CD14-positive monocyte (primary cell): ENCODE measurements at regions not wholly inside any gene's neighbourhood (a gene's known extent, or its start where the extent isn't known, plus 50 kb on each side); places are given as distances from the start of the nearest gene placed in this dataset.

ENCODE experiments used
- DNase-seq, 3 donors: peaks; one replicate each; pipeline ENCODE4 v3.0.0-alpha.2; 2011 to 2022
- H2AFZ ChIP-seq: 2 replicates; pipeline ENCODE4 v1.6.0; 2012; ENCODE audit warnings: mild to moderate bottlenecking, low read depth, low read length, inconsistent platforms; ENCODE audit not compliant: insufficient read depth, poor library complexity, severe bottlenecking
- H3K27ac ChIP-seq, 2 donors: 1 replicate in 1 of 2; 2 replicates in 1 of 2; pipeline ENCODE4 v1.5.1; 2012 to 2013; ENCODE audit warnings: low read length in 2 of 2, control low read depth in 1 of 2, inconsistent platforms in 1 of 2, low read depth in 1 of 2, mild to moderate bottlenecking in 1 of 2
- H3K27me3 ChIP-seq, 2 donors: one replicate each; pipeline versions ENCODE4 v1.6.0 to v1.6.1; 2011 to 2013; ENCODE audit warnings: low read length in 2 of 2; ENCODE audit not compliant: control insufficient read depth in 2 of 2, insufficient read depth in 2 of 2
- H3K36me3 ChIP-seq, 2 donors: replicated peaks in 1 of 2; 1 replicate in 1 of 2; 2 replicates in 1 of 2; pipeline versions ENCODE4 v1.5.1 to v1.6.1; 2012 to 2013; ENCODE audit warnings: low read length in 2 of 2, control low read depth in 1 of 2, inconsistent platforms in 1 of 2, mild to moderate bottlenecking in 1 of 2; ENCODE audit not compliant: insufficient read depth in 2 of 2, control insufficient read depth in 1 of 2
- H3K4me1 ChIP-seq, 2 donors: 1 replicate in 1 of 2; 2 replicates in 1 of 2; pipeline versions ENCODE4 v1.5.1 to v1.6.1; 2012 to 2013; ENCODE audit warnings: low read length in 2 of 2, control low read depth in 1 of 2, inconsistent platforms in 1 of 2, mild to moderate bottlenecking in 1 of 2, moderate library complexity in 1 of 2; ENCODE audit not compliant: insufficient read depth in 2 of 2, control insufficient read depth in 1 of 2
- H3K4me2 ChIP-seq: replicated peaks from 2 replicates; pipeline ENCODE3; 2012; ENCODE audit warnings: low read length, moderate library complexity, mild to moderate bottlenecking; ENCODE audit not compliant: poor library complexity, severe bottlenecking; ENCODE audit errors: extremely low read depth
- H3K4me3 ChIP-seq, 3 experiments: fragments of 200-600 bp in 1 of 3; sonication (generic) in 1 of 3; replicated peaks in 1 of 3; 1 replicate in 2 of 3; 2 replicates in 1 of 3; pipeline ENCODE4 v1.5.1; 2011 to 2013; ENCODE audit warnings: low read length in 3 of 3, mild to moderate bottlenecking in 3 of 3, control low read depth in 2 of 3, low read depth in 2 of 3, inconsistent platforms in 1 of 3, moderate library complexity in 1 of 3
- H3K79me2 ChIP-seq: 2 replicates; pipeline ENCODE4 v1.6.0; 2012; ENCODE audit warnings: mild to moderate bottlenecking, control low read depth, inconsistent platforms, low read length, moderate library complexity; ENCODE audit not compliant: insufficient read depth
- H3K9ac ChIP-seq: 2 replicates; pipeline ENCODE4 v1.6.0; 2017; ENCODE audit warnings: low read length, mild to moderate bottlenecking; ENCODE audit not compliant: insufficient read depth, poor library complexity, severe bottlenecking
- H3K9me3 ChIP-seq, 2 donors: replicated peaks in 1 of 2; 1 replicate in 1 of 2; 2 replicates in 1 of 2; pipeline versions ENCODE4 v1.5.1 to v1.6.1; 2012 to 2013; ENCODE audit warnings: low read length in 2 of 2, control low read depth in 1 of 2; ENCODE audit not compliant: control insufficient read depth in 1 of 2, insufficient read depth in 1 of 2
- H4K20me1 ChIP-seq: 2 replicates; pipeline ENCODE4 v1.6.0; 2012; ENCODE audit warnings: mild to moderate bottlenecking, low read length, control low read depth, moderate library complexity; ENCODE audit not compliant: insufficient read depth
- H3K27ac Mint-ChIP-seq, 7 donors: one replicate each; pipeline ENCODE4 v1.8.0; 2020; ENCODE audit warnings: mild to moderate bottlenecking in 7 of 7, mixed read lengths in 7 of 7, moderate library complexity in 6 of 7, inconsistent platforms in 2 of 7
- H3K27me3 Mint-ChIP-seq, 3 donors: one replicate each; pipeline ENCODE4 v1.8.0; 2021 to 2022; ENCODE audit warnings: low read depth in 3 of 3, mild to moderate bottlenecking in 3 of 3, mixed read lengths in 3 of 3, moderate library complexity in 3 of 3, inconsistent platforms in 1 of 3
- H3K36me3 Mint-ChIP-seq, 2 donors: one replicate each; pipeline ENCODE4 v1.8.0; 2020; ENCODE audit warnings: mixed read lengths in 2 of 2, inconsistent platforms in 1 of 2, mild to moderate bottlenecking in 1 of 2
- H3K4me1 Mint-ChIP-seq: one replicate; pipeline ENCODE4 v1.8.0; 2020; ENCODE audit warnings: mild to moderate bottlenecking, mixed read lengths
- H3K4me3 Mint-ChIP-seq, 2 donors: one replicate each; pipeline ENCODE4 v1.8.0; 2020; ENCODE audit warnings: mild to moderate bottlenecking in 2 of 2, mixed read lengths in 2 of 2, moderate library complexity in 1 of 2
- H3K9me3 Mint-ChIP-seq, 7 donors: one replicate each; pipeline ENCODE4 v1.8.0; 2020 to 2022; ENCODE audit warnings: mixed read lengths in 7 of 7, mild to moderate bottlenecking in 6 of 7, moderate library complexity in 6 of 7, inconsistent platforms in 2 of 7
- WGBS: methylation state at CpG from one replicate; pipeline ENCODE4 v1.1.5; 2013; ENCODE audit warnings: missing lambda C conversion rate; ENCODE audit not compliant: insufficient coverage; 5-methylcytosine and 5-hydroxymethylcytosine counted together
- intact Hi-C, 2 donors: fragments of 100-400 bp; cut with micrococcal nuclease; formaldehyde crosslinking; loops; one replicate each; pipeline versions ENCODE4 v1.15.0 to v1.15.1; 2023
- TF ChIP-seq, protein P1 (sequence below): fragments of 200-600 bp; IDR thresholded peaks from one replicate; pipeline ENCODE4 v1.8.0; 2022; ENCODE audit warnings: antibody characterized with exemption, mild to moderate bottlenecking

- Histone ChIP-seq H3K4me3 (no peak overlapping the region), H3K79me2 (no peaks in the 10 kb centered on the region), H3K9me3 (no peaks in the 10 kb centered on the region), H2AFZ (no peak overlapping the region), H3K27me3 (no peaks in the 10 kb centered on the region), H3K4me2 (no peak overlapping the region), H3K4me1 (no peaks in the 10 kb centered on the region), H3K9ac (no peak overlapping the region), H4K20me1 (no peaks in the 10 kb centered on the region), H3K36me3 (no peaks in the 10 kb centered on the region), H3K27ac (no peak overlapping the region)
- no peaks in the 10 kb centered on the region for H3K4me1 Mint-ChIP-seq
- WGBS, result 94% methylated on average over 6 of the region's 9 CpGs
- H3K36me3 Mint-ChIP-seq, result no peaks in the 10 kb centered on the region
- no peak overlapping the region for H3K27ac Mint-ChIP-seq
- no peak overlapping the region for H3K4me3 Mint-ChIP-seq
- H3K9me3 Mint-ChIP-seq, result peaks cover 0 to 3% (median 0%) of the 10 kb centered on the region in 7 donors
- TF ChIP-seq, protein P1, sequence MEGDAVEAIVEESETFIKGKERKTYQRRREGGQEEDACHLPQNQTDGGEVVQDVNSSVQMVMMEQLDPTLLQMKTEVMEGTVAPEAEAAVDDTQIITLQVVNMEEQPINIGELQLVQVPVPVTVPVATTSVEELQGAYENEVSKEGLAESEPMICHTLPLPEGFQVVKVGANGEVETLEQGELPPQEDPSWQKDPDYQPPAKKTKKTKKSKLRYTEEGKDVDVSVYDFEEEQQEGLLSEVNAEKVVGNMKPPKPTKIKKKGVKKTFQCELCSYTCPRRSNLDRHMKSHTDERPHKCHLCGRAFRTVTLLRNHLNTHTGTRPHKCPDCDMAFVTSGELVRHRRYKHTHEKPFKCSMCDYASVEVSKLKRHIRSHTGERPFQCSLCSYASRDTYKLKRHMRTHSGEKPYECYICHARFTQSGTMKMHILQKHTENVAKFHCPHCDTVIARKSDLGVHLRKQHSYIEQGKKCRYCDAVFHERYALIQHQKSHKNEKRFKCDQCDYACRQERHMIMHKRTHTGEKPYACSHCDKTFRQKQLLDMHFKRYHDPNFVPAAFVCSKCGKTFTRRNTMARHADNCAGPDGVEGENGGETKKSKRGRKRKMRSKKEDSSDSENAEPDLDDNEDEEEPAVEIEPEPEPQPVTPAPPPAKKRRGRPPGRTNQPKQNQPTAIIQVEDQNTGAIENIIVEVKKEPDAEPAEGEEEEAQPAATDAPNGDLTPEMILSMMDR, result no peak
- DNase-seq, result no peak
- H3K27me3 Mint-ChIP-seq, result peaks cover 0 to 6% (median 0%) of the 10 kb centered on the region in 3 donors
- intact Hi-C loops, result no loop called here
These were observed 67.7 kb upstream of the ARGLU1 start for GRCh38 chr13:106635616-106636015.

DNA sequence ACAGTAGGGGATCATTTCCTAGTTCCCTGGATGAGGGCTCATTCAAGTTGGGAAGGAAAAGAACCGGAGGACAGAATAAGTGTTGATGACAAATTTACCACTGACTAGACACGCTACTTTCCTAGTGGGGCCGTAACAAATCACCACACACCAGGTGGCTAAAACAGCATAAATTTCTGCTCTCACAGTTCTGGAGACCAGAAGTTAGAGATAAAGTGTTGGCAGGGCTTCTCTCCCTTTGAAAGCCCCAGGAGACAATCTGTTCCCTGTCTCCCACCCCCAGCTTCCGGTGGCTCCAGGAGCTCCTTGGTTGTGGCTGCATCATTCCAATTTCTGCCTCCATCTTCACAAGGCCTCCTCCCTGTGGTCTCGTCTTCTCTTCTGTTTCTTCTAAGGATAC, 65.4 kb upstream of the ARGLU1 start:
- Histone ChIP-seq H3K27ac (no peak overlapping the region), H3K4me2 (no peak overlapping the region), H3K4me1 (no peaks in the 10 kb centered on the region), H2AFZ (no peak overlapping the region), H4K20me1 (no peaks in the 10 kb centered on the region), H3K9ac (no peak overlapping the region), H3K9me3 (no peaks in the 10 kb centered on the region), H3K4me3 (no peak overlapping the region), H3K79me2 (no peaks in the 10 kb centered on the region), H3K27me3 (no peaks in the 10 kb centered on the region), H3K36me3 (no peaks in the 10 kb centered on the region)
- H3K4me1 Mint-ChIP-seq, result no peaks in the 10 kb centered on the region
- no peaks in the 10 kb centered on the region for H3K36me3 Mint-ChIP-seq
- intact Hi-C loops, result no loop called here
- peaks cover 0 to 6% (median 0%) of the 10 kb centered on the region in 3 donors for H3K27me3 Mint-ChIP-seq
- no peak overlapping the region for H3K4me3 Mint-ChIP-seq
- peaks cover 0 to 3% (median 0%) of the 10 kb centered on the region in 7 donors for H3K9me3 Mint-ChIP-seq
- 100% methylated on average over 1 of the region's 5 CpGs for WGBS
- TF ChIP-seq, protein P1, result no peak
- no peak overlapping the region for H3K27ac Mint-ChIP-seq
- DNase-seq, result no peak
